Stimulated activated CD8-positive, alpha-beta memory T cell treated with anti-CD3 and anti-CD28 coated beads, Interleukin-7, amount 100 ng/mL, for 4 hours (primary cell): ENCODE measurements at regions not wholly inside any gene's neighbourhood (a gene's known extent, or its start where the extent isn't known, plus 50 kb on each side); places are given as distances from the start of the nearest gene placed in this dataset.
"Not testable (repeated sequence)": the region's sequence is repeated elsewhere in the genome, so short reads cannot be mapped to it uniquely, and the experiment has no call there.

Experiments
- DNase-seq, 2 donors: peaks; one replicate each; pipeline ENCODE4 v3.0.0-alpha.2; 2020; ENCODE audit warnings: low read depth in 2 of 2

DNA sequence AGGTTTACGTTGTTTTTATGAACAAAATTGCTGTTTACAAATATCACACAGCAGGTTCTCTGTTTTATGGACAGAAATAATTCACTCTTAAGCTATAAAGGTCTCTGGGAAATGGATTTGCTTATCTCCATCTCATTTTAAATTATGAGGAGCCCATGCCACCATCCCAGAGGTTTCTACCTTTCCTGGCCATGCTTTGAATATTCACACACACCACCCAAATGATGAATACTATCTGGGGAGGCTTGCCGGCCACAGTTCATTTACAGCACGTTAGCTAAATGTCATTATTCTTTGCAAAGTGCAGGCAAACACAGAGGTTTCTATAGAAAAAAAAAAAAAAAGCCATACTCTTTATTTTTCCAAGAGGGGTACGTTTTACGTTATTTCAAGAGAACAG is 1446.7 kb downstream of the FAM181B start:
- DNase-seq, result no peak

DNA sequence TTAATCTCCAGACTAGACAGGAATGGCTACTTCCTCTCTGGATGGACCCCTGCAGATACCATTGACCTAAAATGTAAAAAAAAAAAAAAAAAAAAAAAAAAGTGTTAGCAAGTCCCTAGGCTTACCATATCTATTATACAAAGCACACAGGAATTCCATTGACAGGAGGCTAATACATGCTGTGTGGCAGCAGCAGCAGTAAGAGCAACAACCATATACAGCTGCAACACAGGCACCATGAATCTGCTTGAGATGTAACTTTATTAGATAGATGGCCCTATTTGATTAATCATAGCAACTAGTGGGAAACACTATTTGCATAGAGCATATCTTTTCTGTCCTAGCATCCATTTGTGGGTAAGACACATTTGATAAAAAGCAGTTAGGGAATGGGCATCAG is 1447.1 kb downstream of the FAM181B start:
- DNase-seq, result no peak

DNA sequence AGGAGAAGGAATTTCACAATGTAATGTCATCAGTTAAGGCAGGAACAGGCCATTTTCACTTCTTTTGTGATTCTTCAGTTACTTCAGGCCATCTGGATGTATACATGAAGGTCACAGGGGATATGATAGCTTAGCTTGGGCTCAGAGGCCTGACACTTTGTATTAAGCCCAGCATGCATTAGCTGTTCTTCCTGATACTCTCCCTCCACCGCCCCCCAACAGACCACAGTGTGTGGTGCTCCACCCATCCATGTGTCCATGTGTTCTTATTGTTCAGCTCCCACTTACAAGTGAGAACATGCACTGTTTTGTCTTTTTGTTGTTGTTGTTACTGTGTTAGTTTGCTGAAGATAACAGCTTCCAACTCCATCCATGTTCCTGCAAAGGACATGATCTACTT is 1453.4 kb downstream of the FAM181B start:
- DNase-seq, result not testable (repeated sequence)

DNA sequence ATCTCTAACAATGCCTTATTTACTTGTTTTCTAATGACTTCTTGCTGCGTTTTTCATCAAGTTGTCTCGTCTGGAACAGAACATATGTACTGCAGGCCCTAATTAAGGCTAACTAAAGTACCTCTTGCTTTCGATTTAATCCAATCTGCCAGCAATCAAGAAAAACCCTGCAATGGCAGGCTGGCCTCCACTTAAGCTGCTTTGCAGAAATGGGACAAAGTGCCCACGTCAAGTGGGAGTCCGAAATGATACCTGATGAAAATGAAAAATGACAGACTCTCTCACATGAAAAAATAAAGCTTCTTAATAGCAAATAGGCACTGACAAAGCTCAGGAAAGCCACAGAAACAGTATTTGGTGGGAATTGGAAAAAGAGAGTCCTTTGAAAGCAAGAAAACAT is 1454.7 kb downstream of the FAM181B start:
- DNase-seq, result no peak

DNA sequence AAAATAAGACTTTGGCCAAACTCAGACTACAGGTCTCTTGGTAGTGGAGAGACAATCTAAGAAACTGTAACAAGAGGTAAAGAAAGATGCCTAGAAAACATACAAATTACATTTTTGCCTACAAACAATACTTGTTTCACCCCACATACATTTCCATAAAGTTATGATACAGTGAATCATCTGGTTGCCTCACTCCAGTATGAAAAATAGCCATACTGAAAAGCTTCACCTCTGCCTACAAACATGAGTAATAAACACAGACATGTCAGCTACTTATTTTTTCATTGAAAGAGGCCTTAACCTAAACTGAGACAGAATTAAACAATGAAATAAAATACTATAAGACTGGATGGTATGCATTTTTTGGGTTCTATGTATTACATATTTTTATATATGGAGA is 1463.0 kb downstream of the FAM181B start:
- DNase-seq, result no peak

DNA sequence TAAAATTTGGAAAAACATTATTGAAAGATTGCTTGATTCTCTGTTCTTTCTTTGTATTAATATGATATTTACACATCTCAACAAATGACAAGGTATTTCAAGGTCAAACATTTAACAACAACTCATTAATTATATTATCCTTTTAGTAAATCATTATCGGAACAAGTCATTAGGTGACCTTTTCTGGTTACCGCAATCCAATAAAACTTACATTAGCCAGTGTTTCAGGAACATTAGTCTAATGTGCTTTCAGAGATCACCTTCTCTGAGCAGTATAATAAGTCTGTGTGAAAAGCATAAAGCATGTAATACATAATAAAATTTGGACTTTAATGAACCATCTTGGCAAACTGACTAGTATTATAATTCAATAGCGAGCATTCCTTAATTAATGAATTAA is 1466.4 kb downstream of the FAM181B start:
- no peak for DNase-seq

DNA sequence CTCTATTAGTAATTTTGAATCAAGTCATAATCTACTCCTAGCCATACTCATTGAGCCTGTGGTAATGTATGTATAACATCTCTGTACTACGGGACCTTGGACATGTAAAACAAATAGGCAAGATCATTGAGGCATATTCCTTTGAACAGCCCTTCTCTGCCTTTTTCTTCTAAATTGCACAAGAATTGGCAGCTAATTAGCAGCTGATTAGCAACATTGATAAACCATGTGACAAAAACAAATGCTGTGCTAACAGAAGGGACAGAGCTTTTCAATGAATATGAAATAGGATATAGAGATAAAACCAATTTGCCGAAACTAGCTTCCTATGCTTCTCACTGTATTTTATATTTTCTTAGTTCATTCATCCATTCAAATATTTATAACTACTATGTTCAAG is 1474.2 kb downstream of the FAM181B start:
- DNase-seq, result no peak

DNA sequence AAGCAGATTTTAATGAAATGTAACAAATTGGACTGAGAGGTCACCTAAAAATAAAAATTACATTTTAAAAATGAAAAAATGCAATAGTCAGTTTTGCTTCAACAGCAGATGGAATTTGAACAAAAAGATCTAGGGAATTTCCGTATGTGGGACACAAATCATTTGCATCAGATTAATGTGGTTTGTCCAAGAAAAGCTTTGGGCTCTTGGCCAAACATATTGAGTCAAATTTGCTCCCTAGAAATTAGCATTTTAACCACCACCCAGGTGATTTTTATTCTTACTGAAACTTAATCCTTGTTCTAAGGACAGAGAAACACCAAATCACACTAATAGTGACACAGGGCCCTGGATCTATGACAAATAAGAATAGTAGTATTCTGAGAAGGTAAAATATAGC is 1477.8 kb downstream of the FAM181B start:
- DNase-seq, result no peak

DNA sequence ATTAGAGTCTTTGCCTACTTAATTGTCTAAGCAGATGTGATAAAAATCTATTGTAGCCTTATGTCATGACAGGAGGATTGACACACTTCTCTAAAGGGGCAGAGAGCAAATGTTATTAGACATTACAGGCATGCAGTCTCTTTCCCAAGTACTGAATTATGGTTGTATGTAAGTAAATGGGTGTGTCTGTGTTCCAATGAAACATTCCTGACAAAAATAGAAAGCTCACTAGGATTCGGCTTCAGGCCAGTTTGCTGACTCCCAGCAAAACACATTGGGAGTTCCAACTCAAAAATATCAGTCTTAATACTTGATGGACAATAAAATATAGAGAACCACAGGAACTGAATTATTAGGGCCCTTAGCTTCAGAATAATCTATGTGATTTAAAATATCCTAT is 1480.4 kb downstream of the FAM181B start:
- DNase-seq, result no peak

DNA sequence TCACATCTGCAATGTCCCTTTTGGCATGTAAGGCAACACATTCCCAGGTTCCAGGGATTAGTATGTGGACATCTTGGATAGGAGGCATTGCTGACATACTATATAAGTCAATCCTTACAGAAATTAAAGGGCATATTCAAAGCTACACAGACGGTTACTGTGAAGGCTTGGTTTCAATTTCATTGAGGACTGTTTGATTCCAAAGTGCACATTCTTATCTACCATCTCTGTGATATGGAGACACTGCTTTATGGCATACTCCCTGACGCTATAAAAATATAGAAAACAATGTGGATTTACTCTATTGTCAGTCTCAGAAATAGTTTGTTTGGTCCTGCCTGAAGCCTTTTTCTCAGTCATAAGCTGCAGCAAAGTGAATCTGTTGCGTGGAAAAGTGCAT is 1486.7 kb downstream of the FAM181B start:
- no peak for DNase-seq

DNA sequence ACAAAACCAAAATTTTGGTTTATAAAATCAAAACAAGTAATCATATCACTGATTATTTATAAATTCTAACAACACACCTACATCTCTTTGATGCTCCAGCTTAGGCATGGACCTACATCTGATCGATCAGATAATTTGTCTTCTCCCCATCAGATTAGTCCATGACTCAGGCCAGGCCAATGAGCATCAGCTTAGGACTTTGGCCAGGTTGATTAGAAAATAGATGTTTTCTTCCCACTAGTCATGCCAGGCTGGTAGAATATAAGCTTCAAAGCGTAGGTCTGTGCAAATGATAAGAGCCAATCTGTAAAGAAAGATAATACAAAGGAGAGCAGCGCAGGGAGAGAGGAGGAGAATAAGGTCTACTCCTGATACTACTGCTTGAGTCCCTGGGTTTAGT is 1487.9 kb downstream of the FAM181B start:
- no peak for DNase-seq

DNA sequence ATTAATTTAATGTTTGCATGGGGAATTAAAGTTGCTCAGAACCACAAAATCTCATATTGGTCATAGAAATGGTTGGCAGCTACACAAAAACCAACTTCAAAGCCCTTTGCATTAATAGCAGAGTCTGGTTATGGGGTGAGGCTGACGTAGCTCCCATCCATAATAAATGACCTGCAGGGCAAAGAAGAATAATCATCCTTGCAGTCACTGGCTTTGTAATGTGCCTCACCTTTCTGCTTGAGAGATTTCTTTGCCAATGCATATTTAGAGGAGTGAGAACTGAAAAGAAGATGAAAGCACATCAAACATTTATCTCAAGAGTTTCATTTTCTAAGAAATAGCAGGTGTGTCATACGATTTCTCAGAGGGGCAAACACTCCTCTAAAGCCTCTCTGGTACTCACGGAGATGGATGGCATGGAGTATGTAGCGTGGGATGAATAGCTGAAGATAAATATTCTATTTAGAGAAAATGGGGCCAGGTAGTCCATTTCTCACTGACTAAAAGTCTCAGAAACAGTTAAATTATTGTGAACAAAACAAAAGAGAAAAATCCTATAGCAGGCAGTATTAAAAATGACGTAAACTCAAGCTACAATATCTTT is 1491.9 kb downstream of the FAM181B start:
- DNase-seq, result no peak

DNA sequence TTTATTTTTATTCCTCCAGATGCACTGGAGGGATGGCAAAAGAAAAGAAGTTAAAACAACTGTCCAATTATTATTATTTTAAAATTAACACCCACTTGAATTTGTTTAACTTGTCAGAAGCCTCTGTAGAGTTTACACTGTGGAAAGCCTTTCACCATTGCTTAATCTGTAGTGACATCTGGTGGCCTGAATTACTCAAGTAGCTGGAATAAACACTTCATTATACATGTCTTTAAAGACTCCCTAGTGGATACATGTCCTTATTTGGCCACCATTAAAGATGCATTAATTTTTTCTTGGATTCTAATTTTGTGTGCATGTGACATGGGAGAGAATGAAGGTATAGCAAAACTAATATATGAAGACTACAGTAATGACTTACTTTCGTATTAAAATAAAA is 1496.5 kb downstream of the FAM181B start:
- DNase-seq, result no peak

DNA sequence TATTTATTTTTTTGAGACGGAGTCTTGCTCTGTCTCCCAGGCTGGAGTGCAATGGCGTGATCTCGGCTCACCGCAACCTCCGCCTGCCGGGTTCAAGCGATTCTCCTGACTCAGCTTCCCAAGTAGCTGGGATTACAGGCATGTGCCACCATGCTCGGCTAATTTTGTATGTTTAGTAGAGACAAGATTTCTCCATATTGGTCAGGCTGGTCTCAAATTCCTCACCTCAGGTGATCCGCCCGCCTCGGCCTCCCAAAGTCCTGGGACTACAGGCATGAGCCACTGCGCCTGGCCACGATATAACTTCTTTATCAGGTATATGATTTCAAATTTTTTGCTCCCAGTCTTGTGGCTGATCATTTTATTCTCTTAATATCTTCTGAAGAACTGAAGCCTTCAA is 1506.3 kb downstream of the FAM181B start:
- not testable (repeated sequence) for DNase-seq

DNA sequence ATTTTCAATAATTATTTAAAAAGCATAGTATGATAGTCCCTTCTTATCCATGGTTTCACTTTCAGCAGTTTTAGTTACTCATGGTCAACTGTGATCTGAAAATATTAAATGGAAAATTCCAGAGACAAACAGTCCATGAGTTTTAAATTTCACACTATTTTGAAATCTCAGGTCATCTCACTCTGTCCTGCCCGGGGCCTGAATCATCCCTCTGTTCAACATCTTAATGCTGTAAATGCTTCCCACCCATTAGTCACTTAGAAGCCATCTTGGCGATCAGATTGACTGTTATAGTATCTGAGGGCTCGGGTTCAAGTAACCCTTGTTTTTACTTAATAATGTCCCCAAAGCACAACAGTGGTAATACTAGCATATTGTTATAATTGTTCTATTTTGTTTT is 1509.3 kb downstream of the FAM181B start:
- DNase-seq, result no peak

DNA sequence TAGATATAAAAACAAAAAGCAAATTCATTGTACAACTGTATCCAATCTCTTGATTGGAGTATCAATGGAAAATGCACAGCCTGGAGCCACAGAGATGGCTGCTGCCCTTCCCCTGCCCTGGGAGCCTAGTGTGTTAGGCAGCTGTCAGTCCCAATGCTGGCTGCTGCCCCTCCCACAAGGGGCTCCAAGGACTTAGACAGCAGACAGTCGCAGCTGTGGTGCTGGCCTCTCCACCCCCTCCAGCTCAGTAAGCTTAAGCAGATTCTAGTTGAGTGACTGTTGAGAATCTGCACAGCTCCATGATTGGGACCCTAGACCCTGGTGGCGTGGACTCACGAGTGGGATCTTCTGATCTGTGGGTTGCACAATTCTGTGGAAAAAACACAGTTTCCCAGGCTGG is 1511.2 kb downstream of the FAM181B start:
- no peak for DNase-seq

DNA sequence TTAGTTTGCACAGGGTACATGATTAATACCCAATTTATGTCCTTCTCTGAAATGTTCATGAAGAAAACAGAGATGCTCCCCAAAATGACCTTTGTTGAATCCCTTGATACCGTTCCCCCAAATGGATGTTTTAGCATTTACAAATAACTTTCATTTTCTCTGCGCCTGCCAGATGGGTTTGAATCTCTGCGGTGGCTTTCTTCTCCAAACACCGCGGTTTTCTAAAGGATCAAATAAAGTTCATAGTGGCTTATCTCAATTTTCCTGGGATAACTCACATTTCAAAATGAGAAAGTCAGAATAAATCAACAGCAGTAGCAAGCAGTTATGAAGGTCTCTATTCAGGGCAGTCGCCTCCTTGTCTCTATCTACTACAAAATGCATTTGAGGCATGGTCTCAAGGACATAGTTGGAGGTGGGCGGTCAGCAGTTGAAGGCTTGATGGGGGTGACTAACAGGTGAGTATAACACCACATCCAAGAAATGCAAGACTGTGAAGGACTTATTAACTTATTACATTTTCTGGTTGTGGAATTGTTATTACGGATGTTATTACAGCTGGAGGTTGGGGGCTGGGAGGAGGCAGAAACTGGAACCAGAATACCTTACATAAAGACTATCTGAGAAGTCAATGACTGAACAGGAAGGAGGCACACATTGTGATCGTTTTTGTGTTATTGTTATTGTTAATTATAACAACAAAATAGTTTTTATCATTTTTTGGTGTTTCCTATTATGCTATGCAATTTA is 1513.3 kb downstream of the FAM181B start:
- no peak for DNase-seq

DNA sequence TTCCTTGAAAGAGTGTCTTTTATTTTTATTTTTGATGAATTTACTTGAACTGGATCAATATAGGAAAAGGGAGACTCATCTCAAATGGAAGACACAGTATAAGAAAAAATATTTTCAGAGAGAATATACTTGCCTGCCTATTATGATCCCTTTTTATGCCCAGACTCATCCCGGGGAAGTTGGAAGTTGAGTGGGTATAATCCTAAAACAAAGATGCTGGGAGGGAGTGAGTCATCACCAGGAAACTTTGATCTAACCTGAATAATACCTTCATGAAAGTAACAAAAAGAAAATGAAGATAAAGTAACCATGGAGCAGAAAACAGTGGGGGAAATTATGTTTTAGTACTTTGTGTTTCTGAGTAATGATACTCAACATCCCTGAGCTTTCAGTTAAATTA is 1514.0 kb downstream of the FAM181B start:
- no peak for DNase-seq

DNA sequence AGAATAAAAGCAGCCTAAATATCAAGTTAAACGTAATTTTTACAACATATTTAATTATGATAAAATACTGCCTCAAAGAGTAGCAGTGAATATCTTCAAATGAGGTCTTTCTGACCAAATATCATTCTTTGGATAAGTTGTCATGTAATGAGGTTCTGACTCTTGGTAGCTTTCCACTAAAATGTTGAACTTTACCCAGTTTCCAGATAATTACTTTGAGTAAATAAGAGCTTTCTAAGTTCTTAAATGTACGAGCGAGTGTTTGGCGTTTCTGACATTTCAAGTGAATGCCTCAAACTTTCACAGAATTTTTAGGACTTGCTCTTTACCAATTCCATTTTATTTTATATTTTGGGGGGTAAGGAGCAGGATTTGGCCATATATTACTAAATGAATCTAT is 1515.2 kb downstream of the FAM181B start:
- no peak for DNase-seq

DNA sequence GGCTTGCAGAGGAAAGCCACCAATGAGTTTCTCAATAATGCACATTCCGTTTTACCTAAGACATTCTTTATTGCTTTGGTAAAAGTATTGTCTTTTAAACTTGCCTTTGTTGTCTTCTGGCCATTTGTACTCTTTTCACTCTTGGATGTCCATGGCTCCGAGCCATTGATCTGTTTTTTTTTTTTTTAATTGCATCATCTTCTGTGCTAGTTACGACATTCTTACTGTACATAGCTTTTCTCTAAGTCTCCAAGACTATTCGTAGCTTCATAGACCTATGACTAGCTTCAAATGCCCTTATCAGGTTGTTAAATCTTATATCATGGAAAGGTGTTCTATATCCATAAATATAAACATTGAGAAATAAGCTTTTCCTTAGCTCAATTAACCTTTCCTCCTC is 1522.6 kb downstream of the FAM181B start:
- DNase-seq, result no peak

DNA sequence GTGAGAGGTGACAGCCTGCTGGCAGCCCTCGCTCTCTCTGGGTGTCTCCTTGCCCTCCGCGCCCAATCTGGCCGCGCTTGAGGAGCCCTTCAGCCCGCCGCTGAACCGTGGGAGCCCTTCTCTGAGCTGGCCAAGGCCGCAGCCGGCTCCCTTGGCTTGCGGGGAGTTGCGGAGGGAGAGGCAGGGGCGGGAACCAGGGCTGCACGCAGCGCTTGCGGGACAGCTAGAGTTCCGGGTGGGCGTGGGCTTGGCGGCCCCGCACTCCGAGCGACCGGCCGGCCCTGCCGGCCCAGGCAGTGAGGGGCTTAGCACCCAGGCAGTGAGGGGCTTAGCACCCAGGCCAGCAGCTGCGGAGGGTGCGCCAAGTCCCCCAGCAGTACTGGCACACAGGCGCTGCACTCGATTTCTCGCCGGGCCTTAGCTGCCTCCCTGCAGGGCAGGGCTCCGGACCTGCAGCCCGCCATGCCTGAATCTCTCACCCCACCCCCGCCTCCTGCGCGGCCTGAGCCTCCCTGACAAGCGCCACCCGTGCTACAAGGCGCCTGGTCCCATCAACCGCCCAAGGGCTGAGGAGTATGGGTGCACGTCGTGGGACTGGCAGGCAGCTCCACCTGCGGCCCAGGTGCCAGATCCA is 1526.1 kb downstream of the FAM181B start:
- no peak for DNase-seq

DNA sequence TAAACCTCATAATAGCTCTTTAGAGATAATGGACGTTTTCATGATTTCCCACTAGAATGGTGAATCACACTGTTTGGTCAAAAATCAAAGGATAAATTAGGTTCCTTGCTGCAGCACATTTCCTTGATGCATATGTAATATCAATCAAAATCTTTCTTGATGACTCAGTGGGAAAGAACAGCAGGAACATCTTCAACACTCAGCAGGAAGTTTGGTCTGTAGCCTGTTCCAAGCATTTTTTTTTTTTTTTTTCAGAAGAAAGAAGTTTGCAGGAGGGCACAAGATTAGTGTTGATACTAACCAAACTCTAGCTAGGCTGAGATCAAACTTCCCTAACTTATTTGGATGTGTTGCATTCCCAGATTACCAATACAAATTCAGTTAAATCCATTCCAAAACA is 1529.8 kb downstream of the FAM181B start:
- no peak for DNase-seq

DNA sequence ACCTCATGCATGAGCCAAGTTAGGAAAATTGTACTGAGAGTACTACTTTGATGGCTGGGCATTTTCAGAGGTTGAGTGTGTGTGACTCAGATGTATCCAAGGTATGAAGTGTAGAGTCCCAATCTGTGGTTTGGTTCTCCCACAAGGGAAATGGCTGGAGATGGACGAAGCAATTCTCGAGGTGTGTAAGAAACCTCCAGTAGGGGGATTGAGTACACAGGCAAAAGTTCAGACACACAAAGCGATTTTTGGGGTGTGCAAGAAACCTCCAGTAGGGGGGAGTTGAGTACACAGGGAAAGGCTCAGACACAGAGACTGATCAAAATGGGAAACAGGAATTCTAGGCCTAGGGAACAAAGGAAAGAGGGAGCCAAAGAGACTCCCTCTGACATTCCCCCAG is 1536.3 kb downstream of the FAM181B start:
- DNase-seq, result no peak
